ENCODE measurements at regions not wholly inside any gene's neighbourhood (a gene's known extent, or its start where the extent isn't known, plus 50 kb on each side); places are given as distances from the start of the nearest gene placed in this dataset.
A peak's percentile ranks its signal among the peaks of the same experiment; 100 is the strongest.

- Histone ChIP-seq H3K4me3 (no peak overlapping the region), H3K27ac (no peak overlapping the region), H3K4me1 (replicated peaks in 1 of 2) (no peaks in the 10 kb centered on the region)
- no peak for ATAC-seq (replicated peaks in 6 of 8)
- in situ Hi-C loops (cut with MboI; ENCODE audit: low pct_unique_long_range_greater_than_20kb in 2 of 9, low sequenced_read_pairs in 9 of 9, unreplicated experiment in 9 of 9) = no loop called here
- 58 to 100% (median 78%) methylated on average over 1 to 2 of the region's 2 CpGs; no CpG with 5 or more reads in 5 of the 10 experiments for WGBS, 10 experiments
Measured at GRCh38 chrX:15098505-15098904, 171.4 kb downstream of the ASB9 start.

DNA sequence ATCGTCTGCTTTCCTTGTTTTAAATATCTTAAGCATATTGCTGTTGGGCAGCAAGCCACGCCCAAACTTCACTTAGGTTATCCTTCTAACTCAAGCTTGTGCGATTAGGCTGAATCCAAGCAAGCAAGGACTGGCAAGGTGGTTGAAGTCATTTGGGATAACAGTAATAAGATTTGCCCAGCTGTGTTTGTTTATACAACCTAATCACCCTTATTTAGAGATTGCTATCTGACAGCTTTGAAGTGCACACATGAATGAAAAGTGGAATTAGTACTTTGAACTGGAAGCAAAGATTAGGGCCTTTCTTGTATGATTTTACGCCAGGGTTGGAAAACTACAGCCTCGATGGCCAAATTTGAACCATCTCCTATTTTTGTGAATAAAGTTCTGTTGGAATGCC, 182.1 kb downstream of the ASB9 start:
- H3K4me3 ChIP-seq = no peak overlapping the region
- no peak for ATAC-seq (replicated peaks in 6 of 8)
- no peak overlapping the region for H3K27ac ChIP-seq
- in situ Hi-C loops (cut with MboI; ENCODE audit: low pct_unique_long_range_greater_than_20kb in 2 of 9, low sequenced_read_pairs in 9 of 9, unreplicated experiment in 9 of 9) = no loop called here
- no peaks in the 10 kb centered on the region for H3K4me1 ChIP-seq (replicated peaks in 1 of 2)
- 0 to 100% (median 52%) methylated on average over 1 to 4 of the region's 5 CpGs; no CpG with 5 or more reads in 4 of the 10 experiments for WGBS, 10 experiments

DNA sequence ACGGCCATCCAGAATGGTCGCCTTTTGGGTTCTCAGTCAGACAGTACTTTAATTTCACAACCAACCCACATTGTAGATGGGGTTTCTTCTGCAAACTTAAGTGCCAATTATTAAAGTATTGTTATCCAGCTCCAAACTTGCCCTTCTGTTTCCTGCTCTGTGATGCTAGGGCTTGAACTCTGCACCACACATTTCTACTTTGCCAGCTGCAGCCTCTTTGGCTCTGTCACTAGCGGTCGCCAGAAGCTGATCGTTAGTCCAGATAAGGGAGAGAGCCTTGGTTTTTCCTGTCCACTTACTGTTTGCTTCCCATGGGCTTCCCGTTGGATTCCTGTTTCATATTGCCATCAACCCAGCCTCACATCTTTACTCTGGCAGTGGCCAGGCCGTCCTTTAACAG, 196.6 kb downstream of the ASB9 start:
- Histone ChIP-seq H3K4me3 (no peak overlapping the region), H3K27ac (no peak overlapping the region), H3K4me1 (replicated peaks in 1 of 2) (no peaks in the 10 kb centered on the region)
- in situ Hi-C loops (cut with MboI; ENCODE audit: low pct_unique_long_range_greater_than_20kb in 2 of 9, low sequenced_read_pairs in 9 of 9, unreplicated experiment in 9 of 9) = no loop called here
- WGBS, 10 experiments = 25 to 100% (median 100%) methylated on average over 1 to 7 of the region's 7 CpGs; no CpG with 5 or more reads in 5 of the 10 experiments
- no peak for ATAC-seq (replicated peaks in 6 of 8)

GRCh38 chrX:15072880-15073279, 197.0 kb downstream of the ASB9 start:
- WGBS, 10 experiments = 0 to 100% (median 44%) methylated on average over 1 to 3 of the region's 3 CpGs; no CpG with 5 or more reads in 2 of the 10 experiments
- Histone ChIP-seq H3K27ac (no peak overlapping the region), H3K4me3 (no peak overlapping the region), H3K4me1 (replicated peaks in 1 of 2) (no peaks in the 10 kb centered on the region)
- ATAC-seq (replicated peaks in 6 of 8) = no peak
- in situ Hi-C loops (cut with MboI; ENCODE audit: low pct_unique_long_range_greater_than_20kb in 2 of 9, low sequenced_read_pairs in 9 of 9, unreplicated experiment in 9 of 9) = no loop called here

DNA sequence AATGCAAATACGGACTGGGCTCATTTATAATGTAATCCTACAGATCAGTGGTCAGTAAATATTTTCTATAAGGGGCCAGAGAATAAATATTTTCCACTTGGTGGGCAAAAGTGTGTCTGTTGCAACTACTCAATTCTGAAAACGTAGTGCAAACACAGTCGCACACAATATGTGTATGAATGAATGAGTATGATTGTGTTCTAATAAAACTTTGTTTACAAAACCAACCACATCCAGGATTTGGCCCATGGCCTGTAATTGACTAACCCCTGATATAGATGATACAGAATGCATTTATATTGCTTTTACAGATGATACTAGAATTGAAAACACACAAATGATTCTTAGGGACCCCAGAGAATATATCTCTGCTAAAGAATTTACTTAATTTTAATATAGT, 197.6 kb downstream of the ASB9 start:
- 0 to 57% (median 30%) methylated on average over 1 to 3 of the region's 3 CpGs; no CpG with 5 or more reads in 3 of the 10 experiments for WGBS, 10 experiments
- ATAC-seq (replicated peaks in 6 of 8) = no peak
- H3K4me1 ChIP-seq (replicated peaks in 1 of 2) = no peaks in the 10 kb centered on the region
- no peak overlapping the region for H3K27ac ChIP-seq
- in situ Hi-C loops (cut with MboI; ENCODE audit: low pct_unique_long_range_greater_than_20kb in 2 of 9, low sequenced_read_pairs in 9 of 9, unreplicated experiment in 9 of 9) = no loop called here
- no peak overlapping the region for H3K4me3 ChIP-seq

DNA sequence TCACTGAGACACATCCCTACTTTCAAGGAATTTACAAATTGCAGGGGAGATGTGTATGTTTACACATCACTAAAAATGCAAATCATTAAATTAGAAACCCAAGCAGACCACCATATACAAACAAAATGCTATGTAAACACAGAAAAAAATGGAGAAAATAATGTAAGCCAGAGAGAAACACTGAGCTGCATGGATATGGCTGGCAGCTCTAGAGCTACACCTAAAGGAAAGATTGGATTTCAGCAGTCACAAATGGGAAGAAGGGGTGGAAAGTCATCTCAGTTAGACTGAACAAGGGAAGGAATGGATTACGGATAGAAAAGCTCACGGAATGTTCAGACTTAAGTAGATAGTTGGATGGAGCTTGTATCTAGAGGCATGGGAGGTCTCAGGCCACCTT, 186.3 kb downstream of the MOSPD2 start:
- Histone ChIP-seq H3K27ac (no peak overlapping the region), H3K4me3 (no peak overlapping the region), H3K4me1 (replicated peaks in 1 of 2) (no peaks in the 10 kb centered on the region)
- 60 to 92% methylated on average over 1 to 2 of the region's 2 CpGs; no CpG with 5 or more reads in 8 of the 10 experiments for WGBS, 10 experiments
- ATAC-seq (replicated peaks in 6 of 8) = peak in 2 of 8 experiments; percentile 26 to 98
- in situ Hi-C loops (cut with MboI; ENCODE audit: low pct_unique_long_range_greater_than_20kb in 2 of 9, low sequenced_read_pairs in 9 of 9, unreplicated experiment in 9 of 9) = no loop called here

DNA sequence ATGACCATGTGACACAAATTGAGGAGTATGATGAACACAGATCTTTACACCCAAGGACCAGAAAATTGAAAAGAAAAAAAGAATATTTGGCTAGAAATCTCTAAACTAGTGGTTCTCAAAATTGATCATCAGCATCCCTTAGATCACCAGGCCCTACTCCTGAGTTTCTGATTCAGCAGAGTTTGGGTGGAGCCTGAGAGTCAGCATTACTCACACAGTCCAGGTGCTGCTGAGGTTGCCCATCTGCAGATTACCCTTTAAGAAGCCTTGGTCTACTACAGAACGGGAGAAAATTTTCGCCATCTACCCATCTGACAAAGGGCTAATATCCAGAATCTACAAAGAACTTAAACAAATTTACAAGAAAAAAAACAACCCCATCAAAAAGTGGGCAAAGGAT, 182.8 kb downstream of the MOSPD2 start:
- Histone ChIP-seq H3K4me1 (replicated peaks in 1 of 2) (no peaks in the 10 kb centered on the region), H3K27ac (no peak overlapping the region), H3K4me3 (no peak overlapping the region)
- ATAC-seq (replicated peaks in 6 of 8) = no peak
- in situ Hi-C loops (cut with MboI; ENCODE audit: low pct_unique_long_range_greater_than_20kb in 2 of 9, low sequenced_read_pairs in 9 of 9, unreplicated experiment in 9 of 9) = no loop called here
- WGBS, 10 experiments = 69 to 82% methylated on average over 2 of the region's 2 CpGs; no CpG with 5 or more reads in 8 of the 10 experiments

DNA sequence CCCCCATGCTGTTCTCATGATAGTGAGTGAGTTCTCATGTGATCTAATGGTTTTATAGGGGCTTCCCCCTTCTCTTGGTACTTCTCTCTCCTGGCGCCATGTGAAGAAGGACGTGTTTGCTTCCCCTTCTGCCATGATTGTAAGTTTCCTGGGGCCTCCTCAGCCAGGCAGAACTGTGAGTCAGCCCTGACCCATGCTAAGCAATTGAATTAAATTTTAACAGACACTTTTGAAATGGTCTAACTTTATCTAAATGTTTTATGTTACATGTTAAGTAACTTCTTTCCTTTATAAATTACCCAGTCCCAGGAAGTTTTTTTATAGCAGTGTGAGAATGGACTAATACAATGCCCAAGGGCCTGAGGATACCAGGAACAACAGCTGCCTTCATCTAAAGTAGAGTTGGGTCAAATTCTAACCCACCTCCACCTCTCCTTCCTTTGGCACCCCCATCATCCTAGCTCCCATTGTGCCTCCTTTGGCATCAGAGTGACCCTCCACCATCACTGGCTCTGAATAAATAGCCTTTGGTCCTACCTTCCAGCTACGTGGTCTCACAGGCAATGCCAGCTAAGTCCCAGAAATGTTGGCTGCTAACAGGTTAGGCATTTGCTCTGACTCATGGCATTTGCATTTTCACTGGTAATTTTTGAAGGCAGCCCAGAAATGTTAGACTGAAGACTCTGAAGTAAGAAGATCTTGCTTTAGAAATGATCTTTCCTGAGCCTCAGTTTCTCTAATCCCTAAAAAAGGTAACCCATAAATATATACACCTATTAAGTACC, 182.1 kb downstream of the MOSPD2 start:
- no peak overlapping the region for H3K27ac ChIP-seq
- 0 to 60% (median 50%) methylated on average over 1 to 2 of the region's 3 CpGs; no CpG with 5 or more reads in 5 of the 10 experiments for WGBS, 10 experiments
- H3K4me3 ChIP-seq = no peak overlapping the region
- no peaks in the 10 kb centered on the region for H3K4me1 ChIP-seq (replicated peaks in 1 of 2)
- in situ Hi-C loops (cut with MboI; ENCODE audit: low pct_unique_long_range_greater_than_20kb in 2 of 9, low sequenced_read_pairs in 9 of 9, unreplicated experiment in 9 of 9) = no loop called here
- peak in 1 of 8 experiments; percentile 44 for ATAC-seq (replicated peaks in 6 of 8)

DNA sequence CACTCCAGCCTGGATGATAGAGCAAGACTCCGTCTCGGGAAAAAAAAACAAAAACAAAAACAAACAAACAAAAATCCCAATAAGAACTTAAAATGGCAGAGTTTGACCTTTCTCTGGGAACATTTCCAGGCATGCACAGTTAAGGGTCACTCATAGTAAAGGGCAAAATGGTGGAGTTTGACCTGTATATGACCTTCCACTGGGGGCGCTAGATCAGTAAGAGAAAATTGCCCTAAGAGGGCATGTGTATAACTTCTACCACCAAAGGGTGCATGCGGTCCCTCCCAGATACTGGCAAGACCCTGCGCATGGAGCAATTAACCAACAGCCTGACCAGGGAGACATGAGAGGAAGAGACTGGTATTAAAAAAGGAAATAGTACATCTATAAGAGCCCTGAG, 177.2 kb downstream of the MOSPD2 start:
- H3K4me1 ChIP-seq (replicated peaks in 1 of 2) = no peaks in the 10 kb centered on the region
- in situ Hi-C loops (cut with MboI; ENCODE audit: low pct_unique_long_range_greater_than_20kb in 2 of 9, low sequenced_read_pairs in 9 of 9, unreplicated experiment in 9 of 9) = no loop called here
- H3K27ac ChIP-seq = no peak overlapping the region
- ATAC-seq (replicated peaks in 6 of 8) = no peak
- WGBS, 10 experiments = 100% methylated on average over 1 to 3 of the region's 5 CpGs; no CpG with 5 or more reads in 7 of the 10 experiments
- H3K4me3 ChIP-seq = no peak overlapping the region

DNA sequence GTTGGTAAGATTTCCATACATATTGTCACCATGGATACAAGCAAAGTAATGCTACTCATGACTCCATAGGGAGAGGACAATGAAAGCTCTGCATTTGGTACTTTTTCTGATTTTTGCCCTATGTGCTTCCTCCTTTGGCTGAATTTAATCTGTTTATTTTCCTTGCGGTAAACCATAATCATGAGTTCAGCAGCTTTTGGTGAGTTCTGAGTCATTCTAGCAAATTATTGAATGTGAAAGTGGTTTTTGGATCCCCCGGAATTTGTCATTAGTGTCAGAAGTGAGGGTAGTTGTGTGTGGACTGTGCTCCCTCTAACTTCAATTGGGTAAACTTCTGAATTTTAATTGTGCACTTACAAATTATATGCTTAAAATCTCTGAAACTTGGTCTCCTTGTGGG, 170.3 kb downstream of the MOSPD2 start:
- ATAC-seq (replicated peaks in 6 of 8) = no peak
- no peak overlapping the region for H3K27ac ChIP-seq
- 29 to 93% (median 56%) methylated on average over 1 to 2 of the region's 2 CpGs; no CpG with 5 or more reads in 5 of the 10 experiments for WGBS, 10 experiments
- no peak overlapping the region for H3K4me3 ChIP-seq
- H3K4me1 ChIP-seq (replicated peaks in 1 of 2) = no peaks in the 10 kb centered on the region
- in situ Hi-C loops (cut with MboI; ENCODE audit: low pct_unique_long_range_greater_than_20kb in 2 of 9, low sequenced_read_pairs in 9 of 9, unreplicated experiment in 9 of 9) = no loop called here

DNA sequence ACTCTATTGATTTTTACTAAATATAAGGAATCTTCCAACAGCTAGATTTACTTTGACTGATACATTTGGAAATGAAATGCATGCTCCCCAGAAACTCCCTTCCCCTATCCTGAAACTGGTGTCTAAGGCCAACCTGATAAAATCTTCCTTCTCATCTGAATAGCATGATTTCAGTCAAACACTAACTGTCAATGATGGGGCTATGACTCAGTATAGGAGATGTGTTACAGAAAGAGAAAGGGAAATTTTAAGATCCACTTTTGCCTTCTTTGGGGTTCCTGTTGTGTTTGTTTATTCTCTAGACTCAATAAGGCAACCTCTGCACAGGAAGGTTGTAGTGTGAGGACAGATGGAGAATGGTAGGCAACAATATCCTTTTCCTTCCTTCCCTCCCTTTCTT, 160.7 kb downstream of the MOSPD2 start:
- Histone ChIP-seq H3K4me1 (replicated peaks in 1 of 2) (no peaks in the 10 kb centered on the region), H3K4me3 (no peak overlapping the region), H3K27ac (no peak overlapping the region)
- ATAC-seq (replicated peaks in 6 of 8) = no peak
- in situ Hi-C loops (cut with MboI; ENCODE audit: low pct_unique_long_range_greater_than_20kb in 2 of 9, low sequenced_read_pairs in 9 of 9, unreplicated experiment in 9 of 9) = no loop called here

GRCh38 chrX:15017491-15017890, 144.3 kb downstream of the MOSPD2 start:
- WGBS, 10 experiments = 0 to 100% (median 88%) methylated on average over 1 to 3 of the region's 3 CpGs; no CpG with 5 or more reads in 4 of the 10 experiments
- in situ Hi-C loops (cut with MboI; ENCODE audit: low pct_unique_long_range_greater_than_20kb in 2 of 9, low sequenced_read_pairs in 9 of 9, unreplicated experiment in 9 of 9) = no loop called here

DNA sequence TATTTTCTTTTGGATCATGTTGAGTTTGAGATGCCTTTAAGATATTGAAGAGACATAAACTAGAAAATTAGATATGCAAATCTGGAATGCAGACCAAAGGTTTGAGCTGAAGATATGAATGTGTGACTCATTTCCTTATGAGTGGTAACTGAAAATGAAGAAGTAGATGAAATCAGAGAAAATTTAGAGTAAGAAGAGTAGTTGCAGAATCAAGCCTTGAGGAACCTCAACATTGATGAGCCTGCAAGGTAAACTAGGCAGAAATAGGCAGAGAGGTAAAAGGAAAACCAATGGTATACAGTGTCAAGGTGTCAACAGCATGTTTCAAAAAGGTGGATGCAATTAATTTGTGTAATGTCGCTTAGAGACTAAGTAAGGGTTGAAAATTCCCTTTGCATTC, 142.8 kb downstream of the MOSPD2 start:
- H3K27ac ChIP-seq = no peak overlapping the region
- in situ Hi-C loops (cut with MboI; ENCODE audit: low pct_unique_long_range_greater_than_20kb in 2 of 9, low sequenced_read_pairs in 9 of 9, unreplicated experiment in 9 of 9) = no loop called here
- H3K4me3 ChIP-seq = no peak overlapping the region
- peaks cover 0 to 2% of the 10 kb centered on the region in 2 donors for H3K4me1 ChIP-seq (replicated peaks in 1 of 2)
- no peak for ATAC-seq (replicated peaks in 6 of 8)
- 0 to 100% (median 69%) methylated on average over 1 of the region's 1 CpG; no CpG with 5 or more reads in 4 of the 10 experiments for WGBS, 10 experiments

More at GRCh38 chrX:15017491-15017890, 144.3 kb downstream of the MOSPD2 start:
- peaks cover 0 to 2% of the 10 kb centered on the region in 2 donors for H3K4me1 ChIP-seq (replicated peaks in 1 of 2)
- no peak overlapping the region for H3K4me3 ChIP-seq
- ATAC-seq (replicated peaks in 6 of 8) = no peak
- H3K27ac ChIP-seq = no peak overlapping the region

GRCh38 chrX:15014281-15014680, 141.1 kb downstream of the MOSPD2 start:
- Histone ChIP-seq H3K27ac (no peak overlapping the region), H3K4me1 (replicated peaks in 1 of 2) (peaks cover 0 to 2% of the 10 kb centered on the region in 2 donors), H3K4me3 (no peak overlapping the region)
- ATAC-seq (replicated peaks in 6 of 8) = no peak
- WGBS, 10 experiments = 29 to 100% (median 68%) methylated on average over 1 to 2 of the region's 2 CpGs; no CpG with 5 or more reads in 7 of the 10 experiments
- in situ Hi-C loops (cut with MboI; ENCODE audit: low pct_unique_long_range_greater_than_20kb in 2 of 9, low sequenced_read_pairs in 9 of 9, unreplicated experiment in 9 of 9) = no loop called here
